Ishikawa (cell line): ENCODE measurements at regions not wholly inside any gene's neighbourhood (a gene's known extent, or its start where the extent isn't known, plus 50 kb on each side); places are given as distances from the start of the nearest gene placed in this dataset.

Experiments
- CEBPB ChIP-seq: IDR thresholded peaks from 2 replicates; pipeline ENCODE4 v1.6.1; 2012
- CREB1 ChIP-seq: IDR thresholded peaks from 2 replicates; pipeline ENCODE4 v1.6.1; 2012; ENCODE audit warnings: low read depth
- EGR1 ChIP-seq: IDR thresholded peaks from 2 replicates; pipeline ENCODE4 v1.6.1; 2012
- EP300 ChIP-seq: IDR thresholded peaks from 2 replicates; pipeline ENCODE4 v1.6.1; 2012; ENCODE audit warnings: borderline replicate concordance
- FOXM1 ChIP-seq: IDR thresholded peaks from 2 replicates; pipeline ENCODE4 v1.6.1; 2012; ENCODE audit warnings: low read depth, borderline replicate concordance
- MAX ChIP-seq: IDR thresholded peaks from 2 replicates; pipeline ENCODE4 v1.6.1; 2012
- NFIC ChIP-seq: IDR thresholded peaks from 2 replicates; pipeline ENCODE4 v1.6.1; 2012
- RAD21 ChIP-seq: IDR thresholded peaks from 2 replicates; pipeline ENCODE4 v1.6.1; 2012; ENCODE audit warnings: low read depth
- REST ChIP-seq: IDR thresholded peaks from 2 replicates; pipeline ENCODE4 v1.6.1; 2012; ENCODE audit warnings: low read depth, mild to moderate bottlenecking
- TAF1 ChIP-seq: IDR thresholded peaks from 2 replicates; pipeline ENCODE4 v1.6.1; 2012; ENCODE audit warnings: low read depth, mild to moderate bottlenecking
- TCF12 ChIP-seq: IDR thresholded peaks from 2 replicates; pipeline ENCODE4 v1.6.1; 2012; ENCODE audit warnings: low read depth
- TEAD4 ChIP-seq: IDR thresholded peaks from 2 replicates; pipeline ENCODE4 v1.6.1; 2012
- USF1 ChIP-seq: IDR thresholded peaks from 2 replicates; pipeline ENCODE4 v1.6.1; 2012
- YY1 ChIP-seq: IDR thresholded peaks from 2 replicates; pipeline ENCODE4 v1.6.1; 2012; ENCODE audit warnings: low read depth
- ZBTB7A ChIP-seq: IDR thresholded peaks from 2 replicates; pipeline ENCODE4 v1.6.1; 2012; ENCODE audit warnings: low read depth

GRCh38 chr10:3700531-3701076 is 84.4 kb downstream of the KLF6 start:
- TF ChIP-seq ZBTB7A (no peak), YY1 (no peak)

- TF ChIP-seq MAX (no peak), TEAD4 (no peak), FOXM1 (no peak), YY1 (no peak), RAD21 (no peak)
These were observed 85.1 kb downstream of the KLF6 start for GRCh38 chr10:3699916-3700315.

- TF ChIP-seq ZBTB7A (no peak), EGR1 (no peak), CEBPB (no peak), MAX (no peak), YY1 (no peak), TEAD4 (no peak), TAF1 (no peak), USF1 (no peak), CREB1 (no peak), NFIC (no peak), FOXM1 (no peak), REST (no peak), TCF12 (no peak), EP300 (no peak)
These were observed 86.7 kb downstream of the KLF6 start for GRCh38 chr10:3698312-3698711.

- TF ChIP-seq CREB1 (no peak), TCF12 (no peak), REST (no peak), TAF1 (no peak), YY1 (no peak), EP300 (no peak), RAD21 (no peak), TEAD4 (no peak), EGR1 (no peak), ZBTB7A (no peak), MAX (no peak), NFIC (no peak), USF1 (no peak), FOXM1 (no peak), CEBPB (no peak)
These were observed 91.3 kb downstream of the KLF6 start for GRCh38 chr10:3693698-3694080.

GRCh38 chr10:3693022-3693697 is 91.8 kb downstream of the KLF6 start:
- no peak for TF ChIP-seq CEBPB
- TF ChIP-seq YY1 = no peak
- TF ChIP-seq MAX = no peak
- TF ChIP-seq ZBTB7A = no peak
- TF ChIP-seq USF1 = no peak
- TF ChIP-seq NFIC = no peak
- TF ChIP-seq RAD21 = no peak
- no peak for TF ChIP-seq CREB1
- no peak for TF ChIP-seq EGR1
- TF ChIP-seq TAF1 = no peak
- TF ChIP-seq TEAD4 = no peak
- TF ChIP-seq FOXM1 = no peak
- TF ChIP-seq REST = no peak
- TF ChIP-seq EP300 = no peak
- TF ChIP-seq TCF12 = no peak
